HG03039 (cell line): ENCODE measurements at regions not wholly inside any gene's neighbourhood (a gene's known extent, or its start where the extent isn't known, plus 50 kb on each side); places are given as distances from the start of the nearest gene placed in this dataset.
"Not testable (repeated sequence)": the region's sequence is repeated elsewhere in the genome, so short reads cannot be mapped to it uniquely, and the experiment has no call there.

Experiments
- ATAC-seq: cut with Tn5 transposase; IDR thresholded peaks from one replicate; pipeline ENCODE4 v1.9.1; 2021; ENCODE audit warnings: mild to moderate bottlenecking, moderate library complexity; ENCODE audit not compliant: unreplicated experiment

GRCh38 chr18:961644-962355, 57.1 kb downstream of the ADCYAP1 start:
- no peak for ATAC-seq

- ATAC-seq, result no peak
Measured at GRCh38 chr18:963276-963675, 58.6 kb downstream of the ADCYAP1 start.

- no peak for ATAC-seq
Measured at GRCh38 chr18:965921-966758, 61.5 kb downstream of the ADCYAP1 start.

GRCh38 chr18:966759-967576, 62.3 kb downstream of the ADCYAP1 start:
- no peak for ATAC-seq

GRCh38 chr18:968910-969309, 64.2 kb downstream of the ADCYAP1 start:
- not testable (repeated sequence) for ATAC-seq

- not testable (repeated sequence) for ATAC-seq
Measured at GRCh38 chr18:969311-969710, 64.6 kb downstream of the ADCYAP1 start.

GRCh38 chr18:974606-975005, 69.9 kb downstream of the ADCYAP1 start:
- not testable (repeated sequence) for ATAC-seq

- not testable (repeated sequence) for ATAC-seq
Measured at GRCh38 chr18:976393-977128, 71.9 kb downstream of the ADCYAP1 start.

GRCh38 chr18:977327-977726, 72.7 kb downstream of the ADCYAP1 start:
- ATAC-seq, result not testable (repeated sequence)

GRCh38 chr18:977732-978131, 73.1 kb downstream of the ADCYAP1 start:
- not testable (repeated sequence) for ATAC-seq

- ATAC-seq, result no peak
Measured at GRCh38 chr18:980586-980985, 75.9 kb downstream of the ADCYAP1 start.

GRCh38 chr18:984004-984403, 79.3 kb downstream of the ADCYAP1 start:
- no peak for ATAC-seq

GRCh38 chr18:985212-985661, 80.6 kb downstream of the ADCYAP1 start:
- no peak for ATAC-seq

GRCh38 chr18:986051-986450, 81.4 kb downstream of the ADCYAP1 start:
- ATAC-seq, result no peak

GRCh38 chr18:986552-986951, 81.9 kb downstream of the ADCYAP1 start:
- no peak for ATAC-seq

- no peak for ATAC-seq
Measured at GRCh38 chr18:987325-988186, 82.9 kb downstream of the ADCYAP1 start.

GRCh38 chr18:989425-989824, 84.8 kb downstream of the ADCYAP1 start:
- ATAC-seq, result no peak

- no peak for ATAC-seq
Measured at GRCh38 chr18:990197-990596, 85.5 kb downstream of the ADCYAP1 start.

- ATAC-seq, result no peak
Measured at GRCh38 chr18:991441-991840, 86.8 kb downstream of the ADCYAP1 start.

GRCh38 chr18:993560-993959, 88.9 kb downstream of the ADCYAP1 start:
- ATAC-seq, result no peak
